ENCODE measurements at regions not wholly inside any gene's neighbourhood (a gene's known extent, or its start where the extent isn't known, plus 50 kb on each side); places are given as distances from the start of the nearest gene placed in this dataset.

GRCh38 chr5:106393276-106393675 is 1277.5 kb downstream of the EFNA5 start:
- Histone ChIP-seq H3T11ph (ENCODE audit: low read length) (no peak overlapping the region), H4K91ac (ENCODE audit: insufficient read length, low read depth, low read length) (no peak overlapping the region), H3K9me3 (ENCODE audit: control insufficient read depth, low read depth, low read length) (no peaks in the 10 kb centered on the region), H3K14ac (ENCODE audit: insufficient read depth, low read length) (no peak overlapping the region), H2AFZ (ENCODE audit: low read length) (no peak overlapping the region), H3K4me2 (ENCODE audit: insufficient read depth, insufficient read length, low read length) (no peak overlapping the region), H4K8ac (replicated peaks; ENCODE audit: insufficient read length, low read depth, low read length) (no peak overlapping the region), H3K79me2 (ENCODE audit: insufficient read depth, low read length) (no peaks in the 10 kb centered on the region), H2AK5ac (ENCODE audit: insufficient read length, low read length) (no peak overlapping the region), H2BK12ac (ENCODE audit: insufficient read length, low read depth, low read length) (no peak overlapping the region), H3K23me2 (ENCODE audit: insufficient read length, low read depth, low read length, poor library complexity, severe bottlenecking) (no peaks in the 10 kb centered on the region), H3K79me1 (ENCODE audit: insufficient read depth, low read depth, low read length, poor library complexity, severe bottlenecking) (no peaks in the 10 kb centered on the region), H4K20me1 (ENCODE audit: control insufficient read depth, insufficient read depth, insufficient read length) (no peaks in the 10 kb centered on the region), H3K9ac (ENCODE audit: extremely low read depth, insufficient read length, low read length) (no peak overlapping the region), H2BK5ac (ENCODE audit: insufficient read length, low read length) (no peak overlapping the region), H3K4me1 (ENCODE audit: insufficient read depth, low read length) (no peaks in the 10 kb centered on the region), H4K5ac (ENCODE audit: insufficient read length, low read depth, low read length) (no peak overlapping the region), H3K4ac (ENCODE audit: low read depth, low read length) (no peak overlapping the region), H3K27ac (ENCODE audit: insufficient read length, low read depth, low read length) (no peak overlapping the region), H3K56ac (ENCODE audit: insufficient read length, low read depth, low read length) (no peak overlapping the region), H3K23ac (ENCODE audit: insufficient read length, low read depth, low read length) (no peak overlapping the region), H3K27me3 (ENCODE audit: insufficient read depth, low read length) (no peaks in the 10 kb centered on the region), H3K18ac (ENCODE audit: insufficient read length, low read depth, low read length) (no peak overlapping the region), H2BK20ac (ENCODE audit: low read depth, low read length, poor library complexity, severe bottlenecking) (no peak overlapping the region), H2BK15ac (ENCODE audit: low read depth, low read length) (no peak overlapping the region), H2BK120ac (ENCODE audit: low read depth, low read length, poor library complexity, severe bottlenecking) (no peak overlapping the region)
- no CpG with 5 or more reads among the region's 1 CpG for WGBS (ENCODE audit: extremely low coverage, insufficient read length, low lambda C conversion rate)
- Mint-ChIP-seq H3K4me1 (no peaks in the 10 kb centered on the region), H3K36me3 (ENCODE audit: insufficient read depth in 1 of 3, low read depth in 3 of 3) (no peaks in the 10 kb centered on the region), H3K4me3 (no peak overlapping the region), H3K9me3 (no peaks in the 10 kb centered on the region), H3K27me3 (ENCODE audit: low read depth) (no peaks in the 10 kb centered on the region), H3K27ac (no peak overlapping the region)
- DNase-seq: no peak
- TF ChIP-seq CTCF (conservative IDR thresholded peaks at IDR 0.05): no peak
